ENCODE measurements at regions not wholly inside any gene's neighbourhood (a gene's known extent, or its start where the extent isn't known, plus 50 kb on each side); places are given as distances from the start of the nearest gene placed in this dataset.

GRCh38 chr2:2940702-2941101, 436.9 kb downstream of the EIPR1 start:
- TF ChIP-seq CTCF (conservative IDR thresholded peaks at IDR 0.05): no peak
- no peak for TF ChIP-seq EZH2 (IDR thresholded peaks at IDR 0.05; ENCODE audit: low read depth)

All from PC-9 (cell line).